ENCODE measurements at regions not wholly inside any gene's neighbourhood (a gene's known extent, or its start where the extent isn't known, plus 50 kb on each side); places are given as distances from the start of the nearest gene placed in this dataset.

DNA sequence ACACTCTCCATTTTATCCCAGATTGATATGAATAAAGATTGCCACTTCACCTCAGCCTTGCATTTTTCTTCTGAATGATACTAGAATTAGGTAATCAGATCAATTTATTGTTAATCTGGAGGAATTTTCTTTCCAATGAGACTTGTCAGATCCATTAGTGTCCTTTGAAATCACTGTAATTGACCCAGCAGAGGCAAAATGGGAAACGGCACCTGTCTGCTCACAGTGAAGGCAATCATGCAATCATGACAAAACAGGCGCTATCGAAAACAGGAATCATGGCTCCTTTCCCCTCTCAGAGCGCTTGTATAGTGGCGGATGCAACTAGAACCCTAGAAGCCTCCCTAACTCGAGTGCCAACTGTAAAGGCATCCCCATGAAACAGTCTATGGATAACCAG is 417.6 kb downstream of the GALC start:
- Histone ChIP-seq H3K4me1 (no peaks in the 10 kb centered on the region), H3K27ac (replicated peaks) (no peak overlapping the region), H3K27me3 (ENCODE audit: low read depth) (no peaks in the 10 kb centered on the region), H3K36me3 (no peaks in the 10 kb centered on the region), H3K4me3 (no peak overlapping the region), H3K9me3 (replicated peaks) (no peaks in the 10 kb centered on the region)
- TF ChIP-seq, protein P1, sequence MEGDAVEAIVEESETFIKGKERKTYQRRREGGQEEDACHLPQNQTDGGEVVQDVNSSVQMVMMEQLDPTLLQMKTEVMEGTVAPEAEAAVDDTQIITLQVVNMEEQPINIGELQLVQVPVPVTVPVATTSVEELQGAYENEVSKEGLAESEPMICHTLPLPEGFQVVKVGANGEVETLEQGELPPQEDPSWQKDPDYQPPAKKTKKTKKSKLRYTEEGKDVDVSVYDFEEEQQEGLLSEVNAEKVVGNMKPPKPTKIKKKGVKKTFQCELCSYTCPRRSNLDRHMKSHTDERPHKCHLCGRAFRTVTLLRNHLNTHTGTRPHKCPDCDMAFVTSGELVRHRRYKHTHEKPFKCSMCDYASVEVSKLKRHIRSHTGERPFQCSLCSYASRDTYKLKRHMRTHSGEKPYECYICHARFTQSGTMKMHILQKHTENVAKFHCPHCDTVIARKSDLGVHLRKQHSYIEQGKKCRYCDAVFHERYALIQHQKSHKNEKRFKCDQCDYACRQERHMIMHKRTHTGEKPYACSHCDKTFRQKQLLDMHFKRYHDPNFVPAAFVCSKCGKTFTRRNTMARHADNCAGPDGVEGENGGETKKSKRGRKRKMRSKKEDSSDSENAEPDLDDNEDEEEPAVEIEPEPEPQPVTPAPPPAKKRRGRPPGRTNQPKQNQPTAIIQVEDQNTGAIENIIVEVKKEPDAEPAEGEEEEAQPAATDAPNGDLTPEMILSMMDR (IDR thresholded peaks at IDR 0.05; ENCODE audit: borderline replicate concordance): no peak
- no peak for DNase-seq
- intact Hi-C loops (cut with micrococcal nuclease): no loop called here

DNA sequence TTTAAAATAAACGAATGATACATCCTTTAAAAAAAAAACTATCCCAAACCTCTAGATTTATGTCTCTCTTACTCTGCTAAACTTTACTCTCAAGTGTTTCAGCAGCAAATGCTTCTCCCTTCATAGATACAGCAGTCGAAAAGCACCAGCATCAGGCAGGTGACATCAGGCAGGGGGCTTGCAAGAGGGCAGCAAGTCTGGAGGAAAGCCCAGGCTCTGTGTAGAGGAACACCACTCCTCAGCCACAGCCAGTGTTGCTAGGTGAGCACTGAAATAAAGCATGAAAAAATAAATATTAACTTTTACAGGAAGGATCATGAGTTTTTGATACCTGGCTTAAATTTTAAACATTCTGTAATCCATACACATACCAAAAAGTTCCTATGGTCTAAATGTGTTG is 419.4 kb downstream of the GALC start:
- H3K9me3 ChIP-seq (replicated peaks): no peaks in the 10 kb centered on the region
- intact Hi-C loops (cut with micrococcal nuclease): no loop called here
- H3K27ac ChIP-seq (replicated peaks): no peak overlapping the region
- DNase-seq: no peak
- H3K36me3 ChIP-seq: no peaks in the 10 kb centered on the region
- no peaks in the 10 kb centered on the region for H3K4me1 ChIP-seq
- TF ChIP-seq, protein P1 (IDR thresholded peaks at IDR 0.05; ENCODE audit: borderline replicate concordance): no peak
- H3K27me3 ChIP-seq (ENCODE audit: low read depth): no peaks in the 10 kb centered on the region
- no peak overlapping the region for H3K4me3 ChIP-seq

DNA sequence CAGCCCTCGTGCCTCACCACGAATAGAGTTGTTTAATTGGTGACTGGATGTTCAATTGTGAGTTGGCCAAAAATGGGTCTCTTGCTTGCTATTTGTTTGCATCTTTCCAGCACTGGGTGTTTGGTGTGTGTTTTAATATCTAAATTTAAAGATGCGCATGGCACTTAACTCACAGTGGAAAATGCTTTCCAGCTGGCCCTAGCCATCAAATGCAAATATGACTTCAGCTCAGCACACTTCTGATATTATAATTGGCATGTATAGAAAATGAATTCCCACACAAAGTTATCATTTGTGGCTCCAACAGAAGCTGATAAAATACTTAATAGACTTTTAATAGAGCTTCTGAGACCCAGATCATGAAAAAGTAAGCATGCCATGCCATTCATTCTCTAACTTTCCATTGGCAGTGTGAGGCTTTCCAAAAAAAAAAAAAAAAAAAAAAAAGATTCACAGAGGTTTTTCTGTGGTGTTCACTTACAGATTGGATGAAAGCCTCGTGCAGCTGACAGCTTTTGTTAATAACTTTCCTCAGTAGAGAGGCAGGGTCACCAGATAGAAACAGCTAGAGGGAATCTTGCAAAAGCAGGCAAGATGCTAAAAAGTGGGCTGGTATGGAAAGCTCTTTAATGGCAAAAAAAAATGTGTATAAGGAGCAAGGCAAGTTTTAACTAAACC is 425.2 kb downstream of the GALC start:
- DNase-seq: no peak
- Histone ChIP-seq H3K36me3 (no peaks in the 10 kb centered on the region), H3K4me1 (no peaks in the 10 kb centered on the region), H3K27me3 (ENCODE audit: low read depth) (no peaks in the 10 kb centered on the region), H3K4me3 (no peak overlapping the region), H3K9me3 (replicated peaks) (peaks cover 17% of the 10 kb centered on the region), H3K27ac (replicated peaks) (no peak overlapping the region)
- TF ChIP-seq, protein P1 (IDR thresholded peaks at IDR 0.05; ENCODE audit: borderline replicate concordance): no peak
- intact Hi-C loops (cut with micrococcal nuclease): no loop called here

DNA sequence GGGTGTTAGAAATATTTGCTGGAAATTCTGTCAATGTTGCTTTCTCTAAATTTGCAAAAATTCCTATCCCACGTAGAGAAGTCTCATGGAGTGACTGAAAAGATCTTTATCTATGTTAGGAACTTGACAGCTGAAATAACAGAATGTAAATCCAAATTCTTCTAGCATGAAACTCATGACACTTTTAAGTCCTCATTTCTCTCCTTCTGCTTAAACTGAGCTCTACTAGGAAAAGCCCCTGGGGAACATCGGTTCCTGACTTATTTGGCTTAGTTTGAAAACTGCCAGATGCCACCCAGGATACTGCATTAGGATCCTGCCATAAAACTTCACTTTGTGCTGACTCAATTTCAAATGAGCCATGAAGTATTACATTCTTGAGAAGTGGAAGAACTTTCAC is 426.0 kb downstream of the GALC start:
- H3K9me3 ChIP-seq (replicated peaks): peaks cover 25% of the 10 kb centered on the region
- no peak overlapping the region for H3K4me3 ChIP-seq
- no peaks in the 10 kb centered on the region for H3K4me1 ChIP-seq
- no peak for DNase-seq
- TF ChIP-seq, protein P1 (IDR thresholded peaks at IDR 0.05; ENCODE audit: borderline replicate concordance): no peak
- H3K36me3 ChIP-seq: no peaks in the 10 kb centered on the region
- no peak overlapping the region for H3K27ac ChIP-seq (replicated peaks)
- no peaks in the 10 kb centered on the region for H3K27me3 ChIP-seq (ENCODE audit: low read depth)
- intact Hi-C loops (cut with micrococcal nuclease): no loop called here

DNA sequence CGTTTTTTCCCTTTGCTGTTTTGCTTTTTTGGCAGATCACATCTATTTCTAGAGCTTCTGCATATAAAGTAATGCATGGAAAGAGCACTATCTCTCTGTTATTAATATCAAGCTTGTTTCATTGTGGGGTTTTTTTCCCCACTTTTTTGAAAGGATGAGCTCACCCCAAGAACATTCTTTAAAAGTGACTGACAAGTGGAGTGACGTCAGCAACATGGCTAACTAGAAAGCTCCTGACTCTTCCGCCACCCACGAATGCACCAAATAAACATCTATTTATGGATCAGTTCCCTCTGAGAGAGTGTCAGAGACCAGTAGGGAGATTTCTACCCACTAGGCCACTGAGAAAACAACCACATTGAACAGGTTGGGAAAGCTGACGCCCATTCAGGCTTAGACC is 445.4 kb downstream of the GALC start:
- Histone ChIP-seq H3K4me3 (no peak overlapping the region), H3K4me1 (no peaks in the 10 kb centered on the region), H3K9me3 (replicated peaks) (peaks cover 36% of the 10 kb centered on the region), H3K27me3 (ENCODE audit: low read depth) (no peaks in the 10 kb centered on the region), H3K36me3 (no peaks in the 10 kb centered on the region), H3K27ac (replicated peaks) (no peak overlapping the region)
- TF ChIP-seq, protein P1 (IDR thresholded peaks at IDR 0.05; ENCODE audit: borderline replicate concordance): no peak
- DNase-seq: no peak
- intact Hi-C loops (cut with micrococcal nuclease): no loop called here
